ENCODE measurements at regions not wholly inside any gene's neighbourhood (a gene's known extent, or its start where the extent isn't known, plus 50 kb on each side); places are given as distances from the start of the nearest gene placed in this dataset.

- no peaks in the 10 kb centered on the region for H3K36me3 Mint-ChIP-seq
- no peak overlapping the region for H3K27ac Mint-ChIP-seq
- no peaks in the 10 kb centered on the region; the same call in 1 of the 2 replicates for H3K27me3 Mint-ChIP-seq (ENCODE audit: low read depth)
- H3K9me3 Mint-ChIP-seq: peaks cover 7% of the 10 kb centered on the region
- ChIA-PET POLR2A (no interaction called here), CTCF (no interaction called here)
- TF ChIP-seq, protein P1, sequence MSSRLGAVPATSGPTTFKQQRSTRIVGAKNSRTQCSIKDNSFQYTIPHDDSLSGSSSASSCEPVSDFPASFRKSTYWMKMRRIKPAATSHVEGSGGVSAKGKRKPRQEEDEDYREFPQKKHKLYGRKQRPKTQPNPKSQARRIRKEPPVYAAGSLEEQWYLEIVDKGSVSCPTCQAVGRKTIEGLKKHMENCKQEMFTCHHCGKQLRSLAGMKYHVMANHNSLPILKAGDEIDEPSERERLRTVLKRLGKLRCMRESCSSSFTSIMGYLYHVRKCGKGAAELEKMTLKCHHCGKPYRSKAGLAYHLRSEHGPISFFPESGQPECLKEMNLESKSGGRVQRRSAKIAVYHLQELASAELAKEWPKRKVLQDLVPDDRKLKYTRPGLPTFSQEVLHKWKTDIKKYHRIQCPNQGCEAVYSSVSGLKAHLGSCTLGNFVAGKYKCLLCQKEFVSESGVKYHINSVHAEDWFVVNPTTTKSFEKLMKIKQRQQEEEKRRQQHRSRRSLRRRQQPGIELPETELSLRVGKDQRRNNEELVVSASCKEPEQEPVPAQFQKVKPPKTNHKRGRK (CRISPR knock-in tag; IDR thresholded peaks at IDR 0.05; ENCODE audit: borderline replicate concordance): no peak
- TF ChIP-seq, protein P2, sequence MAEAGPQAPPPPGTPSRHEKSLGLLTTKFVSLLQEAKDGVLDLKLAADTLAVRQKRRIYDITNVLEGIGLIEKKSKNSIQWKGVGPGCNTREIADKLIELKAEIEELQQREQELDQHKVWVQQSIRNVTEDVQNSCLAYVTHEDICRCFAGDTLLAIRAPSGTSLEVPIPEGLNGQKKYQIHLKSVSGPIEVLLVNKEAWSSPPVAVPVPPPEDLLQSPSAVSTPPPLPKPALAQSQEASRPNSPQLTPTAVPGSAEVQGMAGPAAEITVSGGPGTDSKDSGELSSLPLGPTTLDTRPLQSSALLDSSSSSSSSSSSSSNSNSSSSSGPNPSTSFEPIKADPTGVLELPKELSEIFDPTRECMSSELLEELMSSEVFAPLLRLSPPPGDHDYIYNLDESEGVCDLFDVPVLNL (CRISPR knock-in tag; IDR thresholded peaks at IDR 0.05; ENCODE audit: borderline replicate concordance, low read depth): no peak
- TF ChIP-seq EMX1 (CRISPR knock-in tag; IDR thresholded peaks at IDR 0.05): no peak
- TF ChIP-seq PRDM15 (CRISPR knock-in tag; IDR thresholded peaks at IDR 0.05): no peak
- TF ChIP-seq ELF4 (CRISPR knock-in tag; IDR thresholded peaks at IDR 0.05; ENCODE audit: low read depth): no peak
- TF ChIP-seq JUN (CRISPR knock-in tag; IDR thresholded peaks at IDR 0.05): no peak
- TF ChIP-seq ZNF121 (CRISPR knock-in tag; IDR thresholded peaks at IDR 0.05): no peak
- no peak for TF ChIP-seq FOXJ3 (CRISPR knock-in tag; IDR thresholded peaks at IDR 0.05; ENCODE audit: borderline replicate concordance)
- TF ChIP-seq CDX4 (CRISPR knock-in tag; IDR thresholded peaks at IDR 0.05; ENCODE audit: borderline replicate concordance): no peak
- peaks cover 14% of the 10 kb centered on the region for H3K4me1 Mint-ChIP-seq
- H3K4me3 Mint-ChIP-seq: no peak overlapping the region
- ATAC-seq (no peak), DNase-seq (ENCODE audit: low spot score) (no peak)
Observed at GRCh38 chr5:146995878-146996277, 117.3 kb upstream of the PPP2R2B start.

GRCh38 chr5:147015405-147015804 is 136.8 kb upstream of the PPP2R2B start:
- no peak for DNase-seq (ENCODE audit: low spot score)
- Mint-ChIP-seq H3K4me1 (no peaks in the 10 kb centered on the region), H3K4me3 (no peak overlapping the region), H3K9me3 (no peaks in the 10 kb centered on the region), H3K36me3 (no peaks in the 10 kb centered on the region), H3K27me3 (ENCODE audit: low read depth) (peaks cover 3% of the 10 kb centered on the region; the same call in 1 of the 2 replicates), H3K27ac (no peak overlapping the region)
- TF ChIP-seq ATF6 (CRISPR knock-in tag; IDR thresholded peaks at IDR 0.05) (no peak), ZNF317 (CRISPR knock-in tag; IDR thresholded peaks at IDR 0.05; ENCODE audit: borderline replicate concordance, low read depth) (no peak), NR1H2 (CRISPR knock-in tag; IDR thresholded peaks at IDR 0.05) (no peak), SMAD4 (CRISPR knock-in tag; IDR thresholded peaks at IDR 0.05) (no peak), FOXJ3 (CRISPR knock-in tag; IDR thresholded peaks at IDR 0.05; ENCODE audit: borderline replicate concordance) (no peak), ZNF396 (CRISPR knock-in tag; IDR thresholded peaks at IDR 0.05; ENCODE audit: borderline replicate concordance) (no peak), IRF2 (CRISPR knock-in tag; IDR thresholded peaks at IDR 0.05; ENCODE audit: borderline replicate concordance, low read depth) (no peak), ZNF671 (CRISPR knock-in tag; IDR thresholded peaks at IDR 0.05) (no peak), CREM (CRISPR knock-in tag; IDR thresholded peaks at IDR 0.05) (no peak), ZNF232 (CRISPR knock-in tag; IDR thresholded peaks at IDR 0.05) (no peak), EMX1 (CRISPR knock-in tag; IDR thresholded peaks at IDR 0.05) (no peak), GTF2I (CRISPR knock-in tag; conservative IDR thresholded peaks at IDR 0.05) (no peak), MAX (CRISPR knock-in tag; IDR thresholded peaks at IDR 0.05) (no peak)
- TF ChIP-seq, protein P3, sequence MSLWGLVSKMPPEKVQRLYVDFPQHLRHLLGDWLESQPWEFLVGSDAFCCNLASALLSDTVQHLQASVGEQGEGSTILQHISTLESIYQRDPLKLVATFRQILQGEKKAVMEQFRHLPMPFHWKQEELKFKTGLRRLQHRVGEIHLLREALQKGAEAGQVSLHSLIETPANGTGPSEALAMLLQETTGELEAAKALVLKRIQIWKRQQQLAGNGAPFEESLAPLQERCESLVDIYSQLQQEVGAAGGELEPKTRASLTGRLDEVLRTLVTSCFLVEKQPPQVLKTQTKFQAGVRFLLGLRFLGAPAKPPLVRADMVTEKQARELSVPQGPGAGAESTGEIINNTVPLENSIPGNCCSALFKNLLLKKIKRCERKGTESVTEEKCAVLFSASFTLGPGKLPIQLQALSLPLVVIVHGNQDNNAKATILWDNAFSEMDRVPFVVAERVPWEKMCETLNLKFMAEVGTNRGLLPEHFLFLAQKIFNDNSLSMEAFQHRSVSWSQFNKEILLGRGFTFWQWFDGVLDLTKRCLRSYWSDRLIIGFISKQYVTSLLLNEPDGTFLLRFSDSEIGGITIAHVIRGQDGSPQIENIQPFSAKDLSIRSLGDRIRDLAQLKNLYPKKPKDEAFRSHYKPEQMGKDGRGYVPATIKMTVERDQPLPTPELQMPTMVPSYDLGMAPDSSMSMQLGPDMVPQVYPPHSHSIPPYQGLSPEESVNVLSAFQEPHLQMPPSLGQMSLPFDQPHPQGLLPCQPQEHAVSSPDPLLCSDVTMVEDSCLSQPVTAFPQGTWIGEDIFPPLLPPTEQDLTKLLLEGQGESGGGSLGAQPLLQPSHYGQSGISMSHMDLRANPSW (CRISPR knock-in tag; conservative IDR thresholded peaks at IDR 0.05; ENCODE audit: low read depth): no peak
- TF ChIP-seq, protein P4, sequence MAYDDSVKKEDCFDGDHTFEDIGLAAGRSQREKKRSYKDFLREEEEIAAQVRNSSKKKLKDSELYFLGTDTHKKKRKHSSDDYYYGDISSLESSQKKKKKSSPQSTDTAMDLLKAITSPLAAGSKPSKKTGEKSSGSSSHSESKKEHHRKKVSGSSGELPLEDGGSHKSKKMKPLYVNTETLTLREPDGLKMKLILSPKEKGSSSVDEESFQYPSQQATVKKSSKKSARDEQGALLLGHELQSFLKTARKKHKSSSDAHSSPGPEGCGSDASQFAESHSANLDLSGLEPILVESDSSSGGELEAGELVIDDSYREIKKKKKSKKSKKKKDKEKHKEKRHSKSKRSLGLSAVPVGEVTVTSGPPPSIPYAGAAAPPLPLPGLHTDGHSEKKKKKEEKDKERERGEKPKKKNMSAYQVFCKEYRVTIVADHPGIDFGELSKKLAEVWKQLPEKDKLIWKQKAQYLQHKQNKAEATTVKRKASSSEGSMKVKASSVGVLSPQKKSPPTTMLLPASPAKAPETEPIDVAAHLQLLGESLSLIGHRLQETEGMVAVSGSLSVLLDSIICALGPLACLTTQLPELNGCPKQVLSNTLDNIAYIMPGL (CRISPR knock-in tag; IDR thresholded peaks at IDR 0.05): no peak
- ChIA-PET CTCF (no interaction called here), POLR2A (no interaction called here)
- no peak for ATAC-seq

Data from WTC11 (cell line).